Pancreas (tissue), 10 donors: ENCODE measurements at regions not wholly inside any gene's neighbourhood (a gene's known extent, or its start where the extent isn't known, plus 50 kb on each side); places are given as distances from the start of the nearest gene placed in this dataset.

Experiments used
- ATAC-seq, 4 donors: fragments of 200-7000 bp; cut with Tn5 transposase; one replicate each; pipeline versions ENCODE4 v1.8.0 to v1.9.1; 2020; ENCODE audit warnings: mild to moderate bottlenecking in 4 of 4, moderate library complexity in 4 of 4
- DNase-seq, 6 donors: peaks; one replicate each; pipeline ENCODE4 v3.0.0-alpha.2; 2020
- FAIRE-seq: peaks from 2 replicates; lab custom pipeline; 2012; peaks lifted over from hg19 to GRCh38; lab: Jason Lieb, UNC
- H3K27ac ChIP-seq, 4 donors: fragments of 200-600 bp; sonication (generic); 1 replicate in 3 of 4; 2 replicates in 1 of 4; pipeline versions ENCODE4 v1.5.0 to v1.8.0; 2020
- H3K27me3 ChIP-seq, 4 donors: fragments of 200-600 bp; one replicate each; pipeline ENCODE4 v1.8.0; 2021
- H3K36me3 ChIP-seq, 3 donors: fragments of 200-600 bp; sonication (generic) in 1 of 3; one replicate each; pipeline versions ENCODE4 v1.5.0 to v1.8.0; 2020 to 2021
- H3K4me1 ChIP-seq, 3 donors: fragments of 200-600 bp; one replicate each; pipeline ENCODE4 v1.8.0; 2021
- H3K4me3 ChIP-seq, 4 donors: fragments of 200-600 bp; sonication (generic) in 2 of 4; one replicate each; pipeline versions ENCODE4 v1.5.0 to v1.8.0; 2020 to 2021
- H3K9me3 ChIP-seq, 4 donors: fragments of 200-600 bp; one replicate each; pipeline ENCODE4 v1.8.0; 2021
- WGBS, 2 donors: extraction: QIAGEN DNeasy Blood & Tissue Kit; methylation state at CpG; one replicate each; pipeline ENCODE4 v1.1.7; 2013; 5-methylcytosine and 5-hydroxymethylcytosine counted together
- intact Hi-C, 3 donors: fragments of 100-400 bp; cut with DNase I; formaldehyde crosslinking; loops; one replicate each; pipeline versions ENCODE4 v1.11.1 to v1.14.2; 2022
- TF ChIP-seq, protein P1 (sequence below), 4 donors: fragments of 200-600 bp; sonication (generic) in 3 of 4; IDR thresholded peaks; one replicate each; pipeline versions ENCODE4 v1.5.0 to v1.8.0; 2021; ENCODE audit warnings: antibody characterized with exemption in 4 of 4
- donor health status: healthy with polysubstance abuse.
- donor health status: DM: no; HTN: no; CAD: no; lungs with moderate emphysema.
- donor health status: DM: no; HTN: no; CAD: no.
- donor health status: control.
- donor health status: control.
- donor health status: Bipolar disorder and iron deficiency.
- donor health status: DM: yes; HTN: yes; CAD: no.
- donor health status: DM: no; HTN: no; CAD: no.
- donor health status: DM: no; HTN: no; CAD: no.
- donor health status: DM: yes; HTN: yes; CAD: no.

DNA sequence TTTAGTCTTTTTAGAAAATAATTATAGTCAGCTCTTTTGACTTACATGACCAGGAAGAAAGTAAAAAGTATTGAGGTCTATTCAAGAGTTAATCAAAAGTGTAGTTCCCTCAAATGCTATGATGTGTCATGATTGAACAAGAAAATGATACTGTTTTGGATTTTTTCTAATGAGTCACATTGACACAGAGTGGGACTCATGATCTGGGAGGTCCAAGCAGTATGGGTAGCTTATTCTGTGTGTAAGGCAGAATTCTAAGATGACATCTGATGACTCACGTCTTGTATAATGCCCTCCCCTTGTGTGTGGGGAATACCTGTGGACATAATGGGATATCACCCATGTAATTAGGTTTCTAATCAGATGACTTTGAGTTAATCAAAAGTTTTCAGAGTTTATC is 178.1 kb upstream of the DDHD1 start:
- FAIRE-seq, result no peak

GRCh38 chr14:53330441-53330840 is 177.3 kb upstream of the DDHD1 start:
- FAIRE-seq, result no peak
- 63 to 78% methylated on average over 3 of the region's 3 CpGs for WGBS, 2 donors

More for the DNA sequence above, 178.1 kb upstream of the DDHD1 start:
- ATAC-seq, result no peak
- H3K4me1 ChIP-seq, result no peaks in the 10 kb centered on the region
- DNase-seq, result no peak
- no peaks in the 10 kb centered on the region for H3K9me3 ChIP-seq
- H3K36me3 ChIP-seq, result no peaks in the 10 kb centered on the region
- intact Hi-C loops, result no loop called here
- TF ChIP-seq, protein P1, sequence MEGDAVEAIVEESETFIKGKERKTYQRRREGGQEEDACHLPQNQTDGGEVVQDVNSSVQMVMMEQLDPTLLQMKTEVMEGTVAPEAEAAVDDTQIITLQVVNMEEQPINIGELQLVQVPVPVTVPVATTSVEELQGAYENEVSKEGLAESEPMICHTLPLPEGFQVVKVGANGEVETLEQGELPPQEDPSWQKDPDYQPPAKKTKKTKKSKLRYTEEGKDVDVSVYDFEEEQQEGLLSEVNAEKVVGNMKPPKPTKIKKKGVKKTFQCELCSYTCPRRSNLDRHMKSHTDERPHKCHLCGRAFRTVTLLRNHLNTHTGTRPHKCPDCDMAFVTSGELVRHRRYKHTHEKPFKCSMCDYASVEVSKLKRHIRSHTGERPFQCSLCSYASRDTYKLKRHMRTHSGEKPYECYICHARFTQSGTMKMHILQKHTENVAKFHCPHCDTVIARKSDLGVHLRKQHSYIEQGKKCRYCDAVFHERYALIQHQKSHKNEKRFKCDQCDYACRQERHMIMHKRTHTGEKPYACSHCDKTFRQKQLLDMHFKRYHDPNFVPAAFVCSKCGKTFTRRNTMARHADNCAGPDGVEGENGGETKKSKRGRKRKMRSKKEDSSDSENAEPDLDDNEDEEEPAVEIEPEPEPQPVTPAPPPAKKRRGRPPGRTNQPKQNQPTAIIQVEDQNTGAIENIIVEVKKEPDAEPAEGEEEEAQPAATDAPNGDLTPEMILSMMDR (IDR thresholded peaks at IDR 0.05), result no peak
- WGBS, 2 donors, result 90 to 94% methylated on average over 1 of the region's 1 CpG
- no peak overlapping the region for H3K27ac ChIP-seq
- no peak overlapping the region for H3K4me3 ChIP-seq
- no peaks in the 10 kb centered on the region for H3K27me3 ChIP-seq

GRCh38 chr14:53328841-53329240 is 175.7 kb upstream of the DDHD1 start:
- Histone ChIP-seq H3K36me3 (no peaks in the 10 kb centered on the region), H3K4me3 (no peak overlapping the region)

More at GRCh38 chr14:53330441-53330840, 177.3 kb upstream of the DDHD1 start:
- Histone ChIP-seq H3K36me3 (no peaks in the 10 kb centered on the region), H3K27ac (no peak overlapping the region), H3K27me3 (no peaks in the 10 kb centered on the region), H3K4me1 (no peaks in the 10 kb centered on the region), H3K4me3 (no peak overlapping the region), H3K9me3 (no peaks in the 10 kb centered on the region)
- no peak for ATAC-seq
- no peak for DNase-seq
- intact Hi-C loops, result no loop called here
- TF ChIP-seq, protein P1 (IDR thresholded peaks at IDR 0.05), result no peak

GRCh38 chr14:53327716-53328115 is 174.6 kb upstream of the DDHD1 start:
- Histone ChIP-seq H3K27ac (no peak overlapping the region), H3K9me3 (no peaks in the 10 kb centered on the region), H3K27me3 (no peaks in the 10 kb centered on the region), H3K4me3 (no peak overlapping the region), H3K36me3 (no peaks in the 10 kb centered on the region), H3K4me1 (no peaks in the 10 kb centered on the region)
- TF ChIP-seq, protein P1 (IDR thresholded peaks at IDR 0.05), result no peak
- DNase-seq, result no peak
- no peak for FAIRE-seq
- intact Hi-C loops, result no loop called here
- WGBS, 2 donors, result 90 to 95% methylated on average over 1 of the region's 1 CpG
- ATAC-seq, result no peak

More at GRCh38 chr14:53328841-53329240, 175.7 kb upstream of the DDHD1 start:
- DNase-seq, result no peak
- 74 to 83% methylated on average over 5 of the region's 5 CpGs for WGBS, 2 donors
- no peak for ATAC-seq
- intact Hi-C loops, result no loop called here
- Histone ChIP-seq H3K27me3 (no peaks in the 10 kb centered on the region), H3K4me1 (no peaks in the 10 kb centered on the region), H3K27ac (no peak overlapping the region), H3K9me3 (no peaks in the 10 kb centered on the region)
- TF ChIP-seq, protein P1 (IDR thresholded peaks at IDR 0.05), result no peak
- no peak for FAIRE-seq

DNA sequence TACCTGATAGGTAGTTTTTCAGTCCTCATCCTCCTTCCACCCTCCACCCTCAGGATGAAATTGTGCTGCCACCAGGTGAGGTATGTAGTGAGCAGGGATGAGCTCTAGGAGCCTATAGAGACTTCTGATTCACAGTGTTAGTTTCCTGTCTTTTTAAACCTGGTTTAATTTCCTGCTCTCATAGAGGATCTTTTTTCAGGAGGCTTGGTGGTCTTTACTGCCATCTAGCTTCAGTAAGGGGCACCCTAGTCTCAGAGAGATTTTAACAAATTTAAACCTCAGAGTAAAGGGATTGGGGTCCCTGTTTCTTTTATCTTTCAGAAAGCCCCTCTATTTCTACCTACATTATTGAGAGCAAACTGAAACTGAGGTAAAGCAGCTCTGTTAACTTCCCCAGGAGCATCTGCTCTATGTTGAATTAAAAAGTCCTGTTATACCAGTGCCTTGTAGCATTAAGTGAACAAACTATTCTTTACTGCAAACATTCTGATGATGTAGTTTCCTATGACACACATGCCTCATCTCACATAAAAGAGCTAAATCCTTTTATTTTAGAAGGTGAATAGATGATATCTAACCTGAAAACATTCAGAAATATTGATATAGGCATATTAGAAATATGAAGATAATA is 172.2 kb upstream of the DDHD1 start:
- FAIRE-seq (no peak), ATAC-seq (no peak), DNase-seq (no peak)
- Histone ChIP-seq H3K27me3 (no peaks in the 10 kb centered on the region), H3K9me3 (no peaks in the 10 kb centered on the region), H3K4me3 (no peak overlapping the region), H3K4me1 (no peaks in the 10 kb centered on the region), H3K27ac (no peak overlapping the region), H3K36me3 (no peaks in the 10 kb centered on the region)
- intact Hi-C loops, result no loop called here
- TF ChIP-seq, protein P1 (IDR thresholded peaks at IDR 0.05), result no peak
